ENCODE measurements at regions not wholly inside any gene's neighbourhood (a gene's known extent, or its start where the extent isn't known, plus 50 kb on each side); places are given as distances from the start of the nearest gene placed in this dataset.

GRCh38 chr20:62540504-62540903 is 64.7 kb upstream of the GATA5 start:
- SMC1A ChIA-PET (ENCODE audit: uncharacterized antibody, unreplicated experiment) = interaction anchor here (0.5 kb wide), 1 partner anchor 117 kb away, joined by 3 read pairs; no protein-coding TSS in a partner anchor
- CTCF ChIA-PET = interaction anchor here (2.1 kb wide), 1 partner anchor 76 kb away, joined by 6 read pairs; no protein-coding TSS in a partner anchor
- no peak for TF ChIP-seq TARDBP (IDR thresholded peaks at IDR 0.05; ENCODE audit: borderline replicate concordance)
- no peak for TF ChIP-seq ELK1 (IDR thresholded peaks at IDR 0.05; ENCODE audit: low read depth, low read length)
- TF ChIP-seq ATF3 (IDR thresholded peaks at IDR 0.05; ENCODE audit: borderline replicate concordance, extremely low read depth, low read depth, low read length) = no peak
- no peak for TF ChIP-seq RAD51 (IDR thresholded peaks at IDR 0.05)
- TF ChIP-seq SP1 (IDR thresholded peaks at IDR 0.05; ENCODE audit: low read depth, low read length) = no peak
- TF ChIP-seq ZNF592 (IDR thresholded peaks at IDR 0.05) = no peak
- TF ChIP-seq ZBED1 (IDR thresholded peaks at IDR 0.05; ENCODE audit: borderline replicate concordance) = no peak
- intact Hi-C loops (cut with micrococcal nuclease; ENCODE audit: unreplicated experiment) (no loop called here), in situ Hi-C loops (cut with MboI) (no loop called here)
- DNase-seq (ENCODE audit: low read depth, low spot score) (no peak), ATAC-seq (no peak), FAIRE-seq (no peak)
- no TSS peak for BruUV-seq (replicated peaks)
- Histone ChIP-seq H3K9ac (ENCODE audit: control insufficient read depth, insufficient read depth, low read length) (no peak overlapping the region), H4K20me1 (ENCODE audit: control insufficient read depth, insufficient read depth) (no peaks in the 10 kb centered on the region), H3K4me3 (no peak overlapping the region), H3K27ac (ENCODE audit: control insufficient read depth, insufficient read depth) (no peak overlapping the region), H3K27me3 (replicated peaks in 1 of 2; ENCODE audit: control insufficient read depth in 2 of 2, insufficient read depth in 2 of 2, low read length in 1 of 2) (peaks cover 0 to 1% of the 10 kb centered on the region in 2 experiments; a peak in 2 of 4 replicates), H3K79me2 (ENCODE audit: control insufficient read depth, insufficient read depth, low read length) (no peaks in the 10 kb centered on the region), H3K4me1 (ENCODE audit: control insufficient read depth, insufficient read depth, low read length) (no peaks in the 10 kb centered on the region), H3K4me2 (ENCODE audit: control insufficient read depth, insufficient read depth) (no peak overlapping the region), H2AFZ (ENCODE audit: control insufficient read depth, low read depth, low read length) (no peak overlapping the region), H3K36me3 (ENCODE audit: control insufficient read depth in 2 of 2, insufficient read depth in 2 of 2, low read length in 1 of 2) (no peaks in the 10 kb centered on the region), H3K9me3 (replicated peaks; ENCODE audit: control insufficient read depth, insufficient read depth, low read length) (no peaks in the 10 kb centered on the region; the same call in 2 of the 3 replicates)
- RAD21 ChIA-PET (ENCODE audit: unreplicated experiment) = no interaction called here
- POLR2A ChIA-PET = no interaction called here
- 48% methylated on average over 14 of the region's 14 CpGs for WGBS (ENCODE audit: insufficient coverage, insufficient replicate concordance, low lambda C conversion rate, missing lambda C conversion rate)

Data from GM12878 (cell line).